ENCODE measurements at regions not wholly inside any gene's neighbourhood (a gene's known extent, or its start where the extent isn't known, plus 50 kb on each side); places are given as distances from the start of the nearest gene placed in this dataset.

DNA sequence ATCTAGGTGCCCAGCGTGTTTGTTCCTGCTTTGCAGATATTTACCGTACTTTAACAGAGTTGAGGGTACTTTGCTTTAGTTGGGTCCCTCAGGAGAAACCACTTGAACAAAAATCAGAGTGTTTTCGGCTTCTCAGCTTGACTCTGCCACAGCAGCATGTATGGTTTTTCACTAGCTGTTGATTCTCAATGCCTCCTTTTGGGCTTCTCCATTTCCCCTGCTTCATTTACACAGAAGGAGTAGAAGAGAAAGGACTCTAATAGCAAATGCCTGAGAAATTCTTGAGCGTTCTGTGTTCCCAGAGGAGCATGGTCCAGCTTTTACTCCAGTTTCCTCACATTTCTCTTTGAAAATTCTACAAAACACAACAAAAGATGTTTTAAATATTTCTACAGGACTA lies 252.1 kb upstream of the CCDC179 start:
- no peak for TF ChIP-seq POLR2A (IDR thresholded peaks at IDR 0.05)
- no peak for TF ChIP-seq CTCF (IDR thresholded peaks at IDR 0.05 in 4 of 5, conservative IDR thresholded peaks at IDR 0.05 in 1 of 5)
